B cell (primary cell): ENCODE measurements at regions not wholly inside any gene's neighbourhood (a gene's known extent, or its start where the extent isn't known, plus 50 kb on each side); places are given as distances from the start of the nearest gene placed in this dataset.

Experiments
- EZH2 ChIP-seq: IDR thresholded peaks from 2 replicates; pipeline ENCODE4 v1.6.1; 2012; ENCODE audit warnings: borderline replicate concordance, low read depth, mild to moderate bottlenecking, moderate library complexity, low read length; ENCODE audit not compliant: insufficient read depth, poor library complexity, severe bottlenecking
- TF ChIP-seq, protein P1 (sequence below): fragments of 200-600 bp; IDR thresholded peaks from one replicate; pipeline ENCODE4 v1.8.0; 2022; ENCODE audit warnings: antibody characterized with exemption, mild to moderate bottlenecking

- TF ChIP-seq, protein P1, sequence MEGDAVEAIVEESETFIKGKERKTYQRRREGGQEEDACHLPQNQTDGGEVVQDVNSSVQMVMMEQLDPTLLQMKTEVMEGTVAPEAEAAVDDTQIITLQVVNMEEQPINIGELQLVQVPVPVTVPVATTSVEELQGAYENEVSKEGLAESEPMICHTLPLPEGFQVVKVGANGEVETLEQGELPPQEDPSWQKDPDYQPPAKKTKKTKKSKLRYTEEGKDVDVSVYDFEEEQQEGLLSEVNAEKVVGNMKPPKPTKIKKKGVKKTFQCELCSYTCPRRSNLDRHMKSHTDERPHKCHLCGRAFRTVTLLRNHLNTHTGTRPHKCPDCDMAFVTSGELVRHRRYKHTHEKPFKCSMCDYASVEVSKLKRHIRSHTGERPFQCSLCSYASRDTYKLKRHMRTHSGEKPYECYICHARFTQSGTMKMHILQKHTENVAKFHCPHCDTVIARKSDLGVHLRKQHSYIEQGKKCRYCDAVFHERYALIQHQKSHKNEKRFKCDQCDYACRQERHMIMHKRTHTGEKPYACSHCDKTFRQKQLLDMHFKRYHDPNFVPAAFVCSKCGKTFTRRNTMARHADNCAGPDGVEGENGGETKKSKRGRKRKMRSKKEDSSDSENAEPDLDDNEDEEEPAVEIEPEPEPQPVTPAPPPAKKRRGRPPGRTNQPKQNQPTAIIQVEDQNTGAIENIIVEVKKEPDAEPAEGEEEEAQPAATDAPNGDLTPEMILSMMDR: no peak
- no peak for TF ChIP-seq EZH2
Measured at GRCh38 chr2:171241771-171242170, 81.1 kb upstream of the TLK1 start.
